Rectal smooth muscle tissue (tissue), 1 donor: ENCODE measurements at regions not wholly inside any gene's neighbourhood (a gene's known extent, or its start where the extent isn't known, plus 50 kb on each side); places are given as distances from the start of the nearest gene placed in this dataset.

Source experiments
- H3K27ac ChIP-seq: one replicate; pipeline ENCODE4 v1.7.0; 2013; ENCODE audit warnings: low read depth, low read length, inconsistent platforms
- H3K27me3 ChIP-seq: one replicate; pipeline ENCODE4 v1.7.0; 2013; ENCODE audit warnings: low read length; ENCODE audit not compliant: control insufficient read depth, insufficient read depth
- H3K36me3 ChIP-seq: one replicate; pipeline ENCODE4 v1.7.0; 2013; ENCODE audit warnings: low read length; ENCODE audit not compliant: control insufficient read depth, insufficient read depth
- H3K4me1 ChIP-seq: one replicate; pipeline ENCODE4 v1.7.0; 2013; ENCODE audit warnings: low read length; ENCODE audit not compliant: control insufficient read depth, insufficient read depth
- H3K4me3 ChIP-seq: one replicate; pipeline ENCODE4 v1.7.0; 2013; ENCODE audit warnings: low read length
- H3K9ac ChIP-seq: one replicate; pipeline ENCODE4 v1.7.0; 2013; ENCODE audit warnings: low read length

DNA sequence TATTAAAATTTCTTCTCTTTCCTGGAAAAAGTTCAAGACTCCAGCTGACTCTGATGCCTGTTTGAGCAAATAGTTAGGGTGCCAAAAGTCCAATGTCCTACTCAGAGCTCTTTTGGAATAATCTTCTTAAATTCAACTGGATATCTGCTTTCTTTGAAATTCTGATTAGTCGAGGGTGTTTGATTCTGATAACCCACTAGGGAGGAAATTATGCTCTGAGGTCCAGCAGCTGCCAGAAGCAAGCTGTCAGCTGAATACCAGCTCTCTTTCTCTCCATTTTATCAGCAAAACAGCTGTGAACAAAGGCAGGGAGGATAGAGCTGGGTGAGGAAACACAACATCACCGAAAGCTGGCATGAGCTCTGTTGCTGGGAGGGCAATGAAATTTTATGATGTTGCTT lies 141.5 kb downstream of the CAND1 start:
- Histone ChIP-seq H3K27me3 (no peaks in the 10 kb centered on the region), H3K27ac (no peak overlapping the region), H3K9ac (no peak overlapping the region), H3K36me3 (no peaks in the 10 kb centered on the region), H3K4me3 (no peak overlapping the region), H3K4me1 (no peaks in the 10 kb centered on the region)

DNA sequence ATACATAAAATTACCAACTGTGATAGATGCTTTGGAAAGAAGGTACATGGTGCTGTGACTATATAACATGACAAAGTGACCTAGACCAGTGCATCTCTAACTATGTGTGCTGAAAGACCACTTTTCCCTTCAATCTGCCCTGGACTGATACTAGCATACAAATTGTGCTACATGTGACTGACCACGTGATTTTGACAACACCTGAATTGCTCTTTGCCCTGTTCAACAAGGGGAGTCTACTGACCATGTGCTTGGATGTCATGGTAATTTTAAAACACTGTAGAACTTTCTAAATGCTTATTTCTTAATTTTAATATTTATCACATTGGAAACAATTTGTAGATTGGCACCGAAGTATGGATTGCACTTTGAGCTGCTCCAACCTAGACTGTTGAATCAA lies 142.4 kb downstream of the CAND1 start:
- no peaks in the 10 kb centered on the region for H3K27me3 ChIP-seq
- no peaks in the 10 kb centered on the region for H3K36me3 ChIP-seq
- no peaks in the 10 kb centered on the region for H3K4me1 ChIP-seq
- no peak overlapping the region for H3K4me3 ChIP-seq
- H3K9ac ChIP-seq: no peak overlapping the region
- H3K27ac ChIP-seq: no peak overlapping the region

DNA sequence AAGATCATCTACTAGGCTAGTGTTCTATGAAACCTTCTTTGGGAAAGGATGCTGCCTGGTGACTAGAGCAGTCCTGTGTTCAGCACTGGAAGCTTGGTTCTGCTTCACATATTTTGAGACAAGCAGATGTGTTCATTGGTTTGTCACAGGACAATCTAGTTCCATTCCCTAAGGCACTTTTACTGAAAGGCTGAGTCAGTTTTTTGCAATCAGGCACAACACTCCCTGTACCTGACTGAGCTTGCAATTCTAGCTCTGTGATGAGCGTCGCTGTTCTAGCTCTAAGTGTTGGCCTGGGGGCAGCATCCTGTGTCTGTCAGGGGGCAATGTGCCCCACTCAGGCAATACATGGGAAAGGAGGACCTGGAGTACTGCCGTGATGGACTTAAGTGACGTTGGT lies 144.4 kb downstream of the CAND1 start:
- H3K27ac ChIP-seq: no peak overlapping the region
- H3K27me3 ChIP-seq: no peaks in the 10 kb centered on the region
- H3K9ac ChIP-seq: no peak overlapping the region
- H3K4me3 ChIP-seq: no peak overlapping the region
- H3K36me3 ChIP-seq: no peaks in the 10 kb centered on the region
- no peaks in the 10 kb centered on the region for H3K4me1 ChIP-seq

DNA sequence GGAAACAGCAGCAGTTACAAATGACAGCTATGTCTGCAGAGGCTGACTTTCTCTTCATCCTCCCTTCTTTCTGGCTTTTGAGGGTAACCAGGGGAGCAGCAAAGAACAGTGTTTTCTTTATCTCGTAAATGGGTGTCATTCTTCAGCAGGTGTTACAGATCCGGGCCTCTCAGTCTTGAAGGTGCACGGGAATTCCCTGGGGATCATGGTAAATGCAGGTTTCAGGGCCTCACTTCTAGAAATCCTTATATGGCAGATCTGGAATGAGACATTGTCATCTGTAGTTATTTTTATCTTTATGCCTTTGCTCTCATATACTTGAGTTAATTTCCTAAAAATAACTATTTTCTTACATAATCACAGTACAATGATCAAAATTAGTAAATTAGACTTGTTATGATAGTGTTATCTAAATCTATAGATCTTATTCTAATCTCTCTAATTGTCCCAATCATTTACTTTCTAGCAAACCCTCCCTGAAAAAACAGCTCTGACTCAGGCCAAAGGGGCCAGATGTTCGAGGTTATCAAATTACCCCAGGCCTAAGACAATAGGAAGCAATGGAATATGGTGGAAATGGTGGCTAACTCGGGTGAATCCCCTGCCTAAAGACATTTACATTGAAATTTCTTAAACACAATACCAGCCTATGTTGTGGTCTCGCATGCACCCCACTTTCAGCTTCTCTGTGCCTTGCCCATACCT lies 145.0 kb downstream of the CAND1 start:
- Histone ChIP-seq H3K9ac (no peak overlapping the region), H3K4me3 (no peak overlapping the region), H3K4me1 (no peaks in the 10 kb centered on the region), H3K36me3 (no peaks in the 10 kb centered on the region), H3K27ac (no peak overlapping the region), H3K27me3 (no peaks in the 10 kb centered on the region)

DNA sequence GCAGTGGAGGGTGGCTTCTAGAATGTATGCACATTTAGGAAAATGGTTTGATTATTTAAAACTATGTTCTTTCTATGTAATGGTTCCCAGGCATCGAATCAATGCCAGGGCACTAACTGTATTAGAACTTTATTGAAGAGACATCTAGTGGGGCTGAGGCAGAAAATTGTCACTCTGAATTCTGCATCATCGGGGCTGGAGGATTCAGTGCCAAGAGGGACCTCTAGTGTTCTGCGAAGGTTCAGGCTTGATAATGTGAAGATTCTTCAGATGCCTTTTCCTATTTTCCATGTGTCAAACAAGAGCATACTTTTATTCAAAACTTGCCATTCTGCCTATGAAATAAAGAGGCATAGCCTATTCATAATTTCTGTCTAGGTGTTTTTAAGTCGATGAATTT lies 146.3 kb downstream of the CAND1 start:
- no peak overlapping the region for H3K4me3 ChIP-seq
- H3K9ac ChIP-seq: no peak overlapping the region
- H3K4me1 ChIP-seq: no peaks in the 10 kb centered on the region
- H3K27me3 ChIP-seq: no peaks in the 10 kb centered on the region
- no peaks in the 10 kb centered on the region for H3K36me3 ChIP-seq
- H3K27ac ChIP-seq: no peak overlapping the region

DNA sequence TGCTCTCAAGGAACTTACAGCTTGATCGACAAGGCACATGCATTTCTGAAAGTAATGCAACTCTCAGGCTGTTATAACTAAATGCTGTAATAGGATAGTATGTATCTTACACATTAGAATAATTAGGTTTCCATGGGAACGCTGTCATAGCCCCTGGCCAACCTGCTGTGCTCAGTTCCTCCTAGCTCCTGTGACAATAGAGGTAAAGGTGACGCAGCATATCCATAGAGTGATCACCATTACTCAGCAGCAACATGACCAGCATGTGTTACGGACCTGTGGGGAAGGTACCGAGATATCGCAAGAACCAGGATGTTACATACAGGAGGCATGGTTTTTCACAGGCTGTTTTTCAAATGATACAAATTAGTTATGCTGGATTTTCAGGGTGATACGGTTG lies 150.7 kb downstream of the CAND1 start:
- Histone ChIP-seq H3K4me1 (no peaks in the 10 kb centered on the region), H3K4me3 (no peak overlapping the region), H3K36me3 (no peaks in the 10 kb centered on the region), H3K27me3 (no peaks in the 10 kb centered on the region), H3K9ac (no peak overlapping the region), H3K27ac (no peak overlapping the region)

DNA sequence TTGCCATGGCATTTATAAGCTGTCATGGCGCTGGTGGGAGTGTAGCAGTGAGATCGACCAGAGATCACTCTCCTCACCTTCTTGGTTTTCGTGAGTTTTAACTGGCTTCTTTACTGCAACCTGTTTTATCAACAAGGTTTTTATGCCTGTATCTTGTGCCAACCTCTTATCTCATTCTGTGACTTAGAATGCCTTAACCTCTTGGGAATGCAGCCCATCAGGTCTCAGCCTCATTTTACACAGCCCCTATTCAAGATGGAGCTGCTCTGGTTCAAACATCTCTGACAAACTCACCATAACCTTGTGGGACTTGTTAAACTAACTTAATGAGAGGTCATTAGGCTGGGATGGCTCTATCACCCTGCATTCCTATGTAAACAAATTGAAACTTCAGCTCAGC lies 151.3 kb downstream of the CAND1 start:
- H3K27me3 ChIP-seq: no peaks in the 10 kb centered on the region

DNA sequence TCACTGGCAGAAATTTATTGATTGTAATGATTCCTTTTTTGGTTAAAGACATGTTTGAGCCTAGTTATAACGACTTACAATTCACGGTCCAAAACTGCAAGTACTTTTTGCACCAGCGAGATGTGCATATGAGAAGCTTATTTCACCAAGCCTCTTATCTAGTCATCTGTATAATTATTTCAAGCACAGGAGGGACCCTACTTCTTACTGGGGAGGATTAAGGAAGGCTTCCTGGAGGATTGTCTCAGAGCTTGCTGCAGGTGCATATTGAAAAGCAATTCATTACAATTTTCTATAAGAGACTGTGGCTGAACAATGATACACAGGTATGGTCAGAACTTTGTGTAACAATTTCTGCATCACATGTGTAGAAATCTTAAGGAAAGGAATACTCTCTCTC lies 152.9 kb downstream of the CAND1 start:
- Histone ChIP-seq H3K27ac (no peak overlapping the region), H3K4me3 (no peak overlapping the region)

More for the DNA sequence above, 151.3 kb downstream of the CAND1 start:
- no peak overlapping the region for H3K4me3 ChIP-seq
- no peak overlapping the region for H3K9ac ChIP-seq
- no peaks in the 10 kb centered on the region for H3K4me1 ChIP-seq
- H3K36me3 ChIP-seq: no peaks in the 10 kb centered on the region
- H3K27ac ChIP-seq: no peak overlapping the region

DNA sequence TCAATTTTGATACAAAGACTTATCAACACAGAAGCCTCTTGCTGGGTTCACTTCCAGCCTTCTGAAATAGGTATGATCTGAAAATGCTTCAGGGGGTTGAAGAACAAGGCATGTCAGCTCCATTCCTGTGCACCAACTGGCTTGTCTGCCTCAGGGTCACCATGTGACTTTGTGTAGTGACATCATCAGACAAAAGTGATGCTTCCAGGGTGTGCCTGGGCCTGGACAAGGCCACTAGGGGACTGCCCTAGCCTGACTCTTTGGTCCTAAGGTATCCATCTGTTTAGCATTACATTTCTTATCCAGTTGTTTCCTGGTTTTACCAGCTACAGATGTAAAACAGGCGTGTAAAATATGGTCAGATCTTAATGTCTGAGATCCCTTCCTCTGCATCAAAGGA lies 155.6 kb downstream of the CAND1 start:
- Histone ChIP-seq H3K36me3 (no peaks in the 10 kb centered on the region), H3K27ac (no peak overlapping the region), H3K4me1 (peaks cover 3% of the 10 kb centered on the region), H3K9ac (no peak overlapping the region), H3K27me3 (no peaks in the 10 kb centered on the region), H3K4me3 (no peak overlapping the region)

More for the DNA sequence above, 152.9 kb downstream of the CAND1 start:
- Histone ChIP-seq H3K36me3 (no peaks in the 10 kb centered on the region), H3K27me3 (no peaks in the 10 kb centered on the region), H3K4me1 (peaks cover 3% of the 10 kb centered on the region), H3K9ac (no peak overlapping the region)

DNA sequence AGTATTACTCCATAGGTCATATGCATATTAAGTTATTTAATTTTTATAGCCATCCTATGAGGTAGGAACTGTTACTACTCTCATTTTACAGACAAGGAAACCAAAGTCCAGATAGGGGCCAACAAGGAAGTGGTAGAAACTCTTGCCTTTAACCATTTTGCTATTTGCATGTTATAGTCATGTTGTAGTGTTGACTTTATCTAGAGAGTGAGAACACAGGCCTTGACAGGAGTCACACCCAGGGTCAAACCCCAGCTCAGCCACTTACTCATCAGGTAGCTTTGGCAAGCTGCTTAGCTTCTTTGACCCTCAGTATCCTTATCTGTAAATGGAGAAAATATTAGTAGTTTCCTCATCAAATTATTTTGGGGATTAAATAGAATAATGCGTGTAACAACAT lies 156.2 kb downstream of the CAND1 start:
- no peaks in the 10 kb centered on the region for H3K27me3 ChIP-seq
- H3K27ac ChIP-seq: no peak overlapping the region
- no peaks in the 10 kb centered on the region for H3K36me3 ChIP-seq
- peaks cover 3% of the 10 kb centered on the region for H3K4me1 ChIP-seq
- H3K9ac ChIP-seq: no peak overlapping the region
- H3K4me3 ChIP-seq: no peak overlapping the region

DNA sequence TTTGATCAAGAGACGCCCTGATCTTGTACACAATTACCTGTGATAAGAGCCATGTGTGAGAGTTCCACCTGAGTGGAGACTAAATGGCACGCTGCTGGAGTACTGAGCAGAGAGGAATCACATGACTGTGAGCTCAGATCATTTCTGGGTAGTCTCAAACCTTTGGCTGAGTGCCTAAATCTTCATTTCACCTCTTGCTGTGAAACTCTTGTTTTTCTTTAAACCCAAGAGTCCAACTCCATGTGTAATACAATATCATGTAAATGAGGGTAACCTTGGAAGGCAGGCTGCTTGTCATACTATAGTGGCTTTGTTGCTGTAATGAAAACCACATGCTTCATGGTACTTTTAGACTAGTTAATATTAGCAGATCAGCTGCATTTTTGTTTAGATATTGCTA lies 156.9 kb downstream of the CAND1 start:
- no peaks in the 10 kb centered on the region for H3K36me3 ChIP-seq
- no peak overlapping the region for H3K4me3 ChIP-seq
- no peaks in the 10 kb centered on the region for H3K27me3 ChIP-seq
- no peak overlapping the region for H3K9ac ChIP-seq
- no peak overlapping the region for H3K27ac ChIP-seq
- peaks cover 3% of the 10 kb centered on the region for H3K4me1 ChIP-seq

DNA sequence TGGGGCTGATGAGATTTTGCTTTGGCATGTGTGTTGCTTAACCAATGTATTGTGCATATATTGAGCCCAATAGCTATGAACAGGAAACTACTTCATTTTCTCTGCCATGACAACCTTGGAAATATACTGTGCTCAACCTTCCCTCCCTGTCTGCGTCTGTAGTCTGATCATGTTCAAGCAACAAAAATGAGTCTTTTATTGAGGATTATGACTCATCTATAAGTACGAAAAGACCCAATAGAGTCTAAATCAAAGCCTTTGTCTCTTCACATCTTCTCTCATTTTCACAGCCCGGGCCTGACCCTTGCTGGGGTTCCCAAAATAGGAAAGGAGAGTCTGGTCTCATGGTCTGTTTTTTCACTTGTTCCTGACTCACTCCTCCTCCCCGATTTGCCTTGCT lies 158.2 kb downstream of the CAND1 start:
- no peaks in the 10 kb centered on the region for H3K36me3 ChIP-seq
- no peak overlapping the region for H3K4me3 ChIP-seq
- no peaks in the 10 kb centered on the region for H3K27me3 ChIP-seq
- no peak overlapping the region for H3K9ac ChIP-seq
- peaks cover 3% of the 10 kb centered on the region for H3K4me1 ChIP-seq
- no peak overlapping the region for H3K27ac ChIP-seq

DNA sequence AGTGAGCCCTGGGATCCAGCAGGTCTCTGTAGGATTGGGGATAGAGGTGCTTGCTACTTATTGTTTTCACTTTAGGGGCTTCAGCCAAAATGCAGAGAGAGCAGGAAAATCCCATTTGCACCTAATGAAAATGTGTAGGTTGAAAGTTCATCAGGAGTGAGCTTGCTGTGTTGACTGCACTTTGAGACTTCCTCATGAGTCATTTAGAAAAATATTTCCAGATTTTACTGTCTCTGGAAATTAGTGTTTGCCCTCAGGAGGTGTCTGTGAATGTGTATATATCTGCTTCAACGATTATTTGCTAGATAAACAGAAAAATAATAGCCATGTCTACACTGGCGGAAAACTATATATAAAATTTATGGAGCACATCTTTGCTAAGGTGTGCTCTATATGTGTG lies 159.3 kb downstream of the CAND1 start:
- H3K4me3 ChIP-seq: no peak overlapping the region
- peaks cover 3% of the 10 kb centered on the region for H3K4me1 ChIP-seq
- H3K27ac ChIP-seq: no peak overlapping the region
- H3K9ac ChIP-seq: no peak overlapping the region
- no peaks in the 10 kb centered on the region for H3K36me3 ChIP-seq
- no peaks in the 10 kb centered on the region for H3K27me3 ChIP-seq
